Tibial artery (tissue), 4 donors: ENCODE measurements at regions not wholly inside any gene's neighbourhood (a gene's known extent, or its start where the extent isn't known, plus 50 kb on each side); places are given as distances from the start of the nearest gene placed in this dataset.

Experiments used
- DNase-seq, 2 donors: peaks; one replicate each; pipeline ENCODE4 v3.0.0-alpha.2; 2019
- H3K27ac ChIP-seq, 2 donors: fragments of 200-600 bp; sonication (generic) in 1 of 2; 1 replicate in 1 of 2; 2 replicates in 1 of 2; pipeline ENCODE4 v1.5.1; 2018 to 2019; ENCODE audit warnings: mild to moderate bottlenecking in 1 of 2
- H3K27me3 ChIP-seq, 2 donors: fragments of 200-600 bp; sonication (generic) in 1 of 2; one replicate each; pipeline versions ENCODE4 v1.5.1 to v1.6.0; 2016 to 2019
- H3K36me3 ChIP-seq, 3 donors: fragments of 200-600 bp; sonication (generic) in 2 of 3; one replicate each; pipeline ENCODE4 v1.5.1; 2016 to 2019; ENCODE audit warnings: mild to moderate bottlenecking in 2 of 3
- H3K4me1 ChIP-seq, 4 donors: fragments of 200-600 bp; sonication (generic) in 2 of 4; 1 replicate in 3 of 4; 2 replicates in 1 of 4; pipeline ENCODE4 v1.5.1; 2016 to 2019
- H3K4me3 ChIP-seq, 2 donors: fragments of 200-600 bp; sonication (generic) in 1 of 2; 1 replicate in 1 of 2; 2 replicates in 1 of 2; pipeline ENCODE4 v1.5.1; 2018 to 2019; ENCODE audit warnings: mild to moderate bottlenecking in 2 of 2
- H3K9me3 ChIP-seq, 3 donors: fragments of 200-600 bp; sonication (generic) in 1 of 3; one replicate each; pipeline ENCODE4 v1.5.1; 2016 to 2019
- intact Hi-C: fragments of 100-400 bp; cut with DNase I; formaldehyde crosslinking; loops from one replicate; pipeline ENCODE4 v1.15.0; 2023; ENCODE audit warnings: low total_unique reads
- TF ChIP-seq, protein P1 (sequence below), 2 experiments: fragments of 200-600 bp in 1 of 2; fragments of 450-650 bp in 1 of 2; IDR thresholded peaks; one replicate each; pipeline ENCODE4 v1.5.1; 2017 to 2019; ENCODE audit warnings: antibody characterized with exemption in 2 of 2, mild to moderate bottlenecking in 1 of 2, moderate library complexity in 1 of 2

DNA sequence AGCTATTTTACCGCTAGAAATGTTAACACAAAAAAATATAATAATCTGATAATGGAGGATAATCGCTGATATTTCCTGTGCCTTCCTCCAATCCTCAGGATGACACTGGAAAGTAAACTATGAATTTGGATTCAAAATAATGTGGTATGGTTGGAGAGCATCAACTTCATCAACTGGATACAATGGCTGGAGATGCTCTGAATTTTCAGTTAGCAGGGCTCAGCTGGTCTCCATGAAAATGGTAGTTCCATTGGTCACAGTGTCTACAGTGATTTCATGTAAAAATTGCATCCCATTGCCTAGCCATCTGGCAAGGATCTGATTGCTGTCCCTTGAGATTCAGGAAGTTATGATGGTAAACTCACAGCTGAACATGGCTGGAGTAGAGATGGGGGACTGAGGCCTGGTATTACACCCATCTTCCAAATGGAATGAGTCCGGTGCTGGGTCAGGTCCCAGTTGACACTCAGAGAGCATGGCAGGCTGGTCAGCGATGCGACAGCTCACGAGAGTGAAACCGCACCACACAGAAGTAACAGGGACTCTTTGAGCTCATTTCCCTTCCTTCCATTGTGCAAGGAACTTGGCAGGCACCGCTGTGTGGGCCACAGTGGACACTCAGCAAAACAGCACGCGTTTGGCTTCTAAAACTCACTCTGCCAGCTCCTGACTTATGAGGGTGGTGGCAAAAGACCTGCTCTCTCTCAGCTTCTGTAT is 142.4 kb upstream of the TNFAIP3 start:
- Histone ChIP-seq H3K36me3 (no peaks in the 10 kb centered on the region), H3K4me3 (no peak overlapping the region), H3K27me3 (no peaks in the 10 kb centered on the region), H3K4me1 (no peaks in the 10 kb centered on the region), H3K27ac (no peak overlapping the region), H3K9me3 (no peaks in the 10 kb centered on the region)
- TF ChIP-seq, protein P1, sequence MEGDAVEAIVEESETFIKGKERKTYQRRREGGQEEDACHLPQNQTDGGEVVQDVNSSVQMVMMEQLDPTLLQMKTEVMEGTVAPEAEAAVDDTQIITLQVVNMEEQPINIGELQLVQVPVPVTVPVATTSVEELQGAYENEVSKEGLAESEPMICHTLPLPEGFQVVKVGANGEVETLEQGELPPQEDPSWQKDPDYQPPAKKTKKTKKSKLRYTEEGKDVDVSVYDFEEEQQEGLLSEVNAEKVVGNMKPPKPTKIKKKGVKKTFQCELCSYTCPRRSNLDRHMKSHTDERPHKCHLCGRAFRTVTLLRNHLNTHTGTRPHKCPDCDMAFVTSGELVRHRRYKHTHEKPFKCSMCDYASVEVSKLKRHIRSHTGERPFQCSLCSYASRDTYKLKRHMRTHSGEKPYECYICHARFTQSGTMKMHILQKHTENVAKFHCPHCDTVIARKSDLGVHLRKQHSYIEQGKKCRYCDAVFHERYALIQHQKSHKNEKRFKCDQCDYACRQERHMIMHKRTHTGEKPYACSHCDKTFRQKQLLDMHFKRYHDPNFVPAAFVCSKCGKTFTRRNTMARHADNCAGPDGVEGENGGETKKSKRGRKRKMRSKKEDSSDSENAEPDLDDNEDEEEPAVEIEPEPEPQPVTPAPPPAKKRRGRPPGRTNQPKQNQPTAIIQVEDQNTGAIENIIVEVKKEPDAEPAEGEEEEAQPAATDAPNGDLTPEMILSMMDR (IDR thresholded peaks at IDR 0.05), result no peak
- peak; percentile 57 to 74 for DNase-seq
- intact Hi-C loops, result no loop called here

DNA sequence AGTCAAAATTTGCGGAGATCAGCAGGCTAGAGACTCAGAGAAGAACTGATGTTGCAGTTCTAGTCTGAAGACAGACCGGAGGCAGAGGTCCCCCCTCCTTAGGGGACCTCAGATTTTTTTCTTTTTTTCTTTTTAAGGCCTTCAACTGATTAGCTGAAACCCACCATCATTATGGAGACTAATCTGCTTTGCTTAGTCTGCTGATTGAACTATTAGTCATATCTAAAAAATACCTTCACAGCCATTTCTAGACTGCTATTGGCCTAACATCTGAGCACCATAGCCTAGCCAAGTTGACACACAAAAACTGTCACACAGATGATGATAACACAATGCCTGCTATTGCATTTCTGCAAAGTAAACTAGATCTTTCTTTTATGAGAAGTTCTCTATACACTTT is 141.1 kb upstream of the TNFAIP3 start:
- DNase-seq, result no peak

GRCh38 chr6:137726582-137726981 is 140.5 kb upstream of the TNFAIP3 start:
- H3K36me3 ChIP-seq, result no peaks in the 10 kb centered on the region
- no peaks in the 10 kb centered on the region for H3K9me3 ChIP-seq
- H3K27ac ChIP-seq, result no peak overlapping the region
- H3K4me1 ChIP-seq, result no peaks in the 10 kb centered on the region
- TF ChIP-seq, protein P1 (IDR thresholded peaks at IDR 0.05), result no peak
- no peak overlapping the region for H3K4me3 ChIP-seq
- intact Hi-C loops, result no loop called here
- no peak for DNase-seq
- no peaks in the 10 kb centered on the region for H3K27me3 ChIP-seq

More for the DNA sequence above, 141.1 kb upstream of the TNFAIP3 start:
- Histone ChIP-seq H3K36me3 (no peaks in the 10 kb centered on the region), H3K27ac (no peak overlapping the region), H3K27me3 (no peaks in the 10 kb centered on the region), H3K9me3 (no peaks in the 10 kb centered on the region), H3K4me1 (no peaks in the 10 kb centered on the region), H3K4me3 (no peak overlapping the region)
- TF ChIP-seq, protein P1 (IDR thresholded peaks at IDR 0.05), result no peak
- intact Hi-C loops, result no loop called here

- TF ChIP-seq, protein P1 (IDR thresholded peaks at IDR 0.05), result no peak
- Histone ChIP-seq H3K4me3 (no peak overlapping the region), H3K36me3 (no peaks in the 10 kb centered on the region), H3K4me1 (no peaks in the 10 kb centered on the region), H3K27me3 (no peaks in the 10 kb centered on the region), H3K27ac (no peak overlapping the region), H3K9me3 (no peaks in the 10 kb centered on the region)
- intact Hi-C loops, result no loop called here
- DNase-seq, result no peak
Observed at GRCh38 chr6:137727216-137727765, 139.8 kb upstream of the TNFAIP3 start.

GRCh38 chr6:137728386-137729349 is 138.4 kb upstream of the TNFAIP3 start:
- Histone ChIP-seq H3K27me3 (no peaks in the 10 kb centered on the region), H3K4me1 (no peaks in the 10 kb centered on the region), H3K4me3 (no peak overlapping the region), H3K27ac (no peak overlapping the region), H3K36me3 (no peaks in the 10 kb centered on the region), H3K9me3 (no peaks in the 10 kb centered on the region)
- no peak for DNase-seq
- intact Hi-C loops, result no loop called here
- TF ChIP-seq, protein P1 (IDR thresholded peaks at IDR 0.05), result no peak
